RPMI7951 (cell line): ENCODE measurements at regions not wholly inside any gene's neighbourhood (a gene's known extent, or its start where the extent isn't known, plus 50 kb on each side); places are given as distances from the start of the nearest gene placed in this dataset.

Experiments used
- DNase-seq: peaks from one replicate; pipeline ENCODE4 v3.0.0-alpha.2; 2012; ENCODE audit warnings: low read depth

GRCh38 chr11:116445108-116446047 lies 327.4 kb downstream of the BUD13 start:
- no peak for DNase-seq

- DNase-seq, result no peak
Measured at GRCh38 chr11:116442238-116442752, 330.5 kb downstream of the BUD13 start.

GRCh38 chr11:116439361-116439677 lies 333.5 kb downstream of the BUD13 start:
- DNase-seq, result peak; percentile 7

GRCh38 chr11:116438651-116439360 lies 334.0 kb downstream of the BUD13 start:
- no peak for DNase-seq

- DNase-seq, result no peak
Measured at GRCh38 chr11:116434986-116435385, 337.8 kb downstream of the BUD13 start.

- DNase-seq, result no peak
Measured at GRCh38 chr11:116432301-116432700, 340.5 kb downstream of the BUD13 start.

GRCh38 chr11:116431842-116432241 lies 340.9 kb downstream of the BUD13 start:
- no peak for DNase-seq

GRCh38 chr11:116428638-116428975 lies 344.2 kb downstream of the BUD13 start:
- DNase-seq, result no peak

GRCh38 chr11:116427903-116428637 lies 344.7 kb downstream of the BUD13 start:
- DNase-seq, result peak; percentile 41

- DNase-seq, result no peak
Measured at GRCh38 chr11:116427337-116427902, 345.4 kb downstream of the BUD13 start.

- DNase-seq, result no peak
Measured at GRCh38 chr11:116426761-116427160, 346.0 kb downstream of the BUD13 start.

GRCh38 chr11:116424615-116425261 lies 348.0 kb downstream of the BUD13 start:
- no peak for DNase-seq

- DNase-seq, result no peak
Measured at GRCh38 chr11:116422956-116423600, 349.7 kb downstream of the BUD13 start.

GRCh38 chr11:116422556-116422955 lies 350.2 kb downstream of the BUD13 start:
- no peak for DNase-seq

GRCh38 chr11:116421529-116422185 lies 351.1 kb downstream of the BUD13 start:
- no peak for DNase-seq

GRCh38 chr11:116420770-116421528 lies 351.8 kb downstream of the BUD13 start:
- peak; percentile 29 for DNase-seq

- DNase-seq, result no peak
Measured at GRCh38 chr11:116420030-116420429, 352.8 kb downstream of the BUD13 start.

GRCh38 chr11:116418388-116419041 lies 354.3 kb downstream of the BUD13 start:
- no peak for DNase-seq

GRCh38 chr11:116416852-116417251 lies 355.9 kb downstream of the BUD13 start:
- DNase-seq, result no peak
